Ishikawa (cell line): ENCODE measurements at regions not wholly inside any gene's neighbourhood (a gene's known extent, or its start where the extent isn't known, plus 50 kb on each side); places are given as distances from the start of the nearest gene placed in this dataset.

ENCODE experiments used
- CREB1 ChIP-seq: IDR thresholded peaks from 2 replicates; pipeline ENCODE4 v1.6.1; 2012; ENCODE audit warnings: low read depth
- EP300 ChIP-seq: IDR thresholded peaks from 2 replicates; pipeline ENCODE4 v1.6.1; 2012; ENCODE audit warnings: borderline replicate concordance
- FOXM1 ChIP-seq: IDR thresholded peaks from 2 replicates; pipeline ENCODE4 v1.6.1; 2012; ENCODE audit warnings: low read depth, borderline replicate concordance
- RAD21 ChIP-seq: IDR thresholded peaks from 2 replicates; pipeline ENCODE4 v1.6.1; 2012; ENCODE audit warnings: low read depth
- USF1 ChIP-seq: IDR thresholded peaks from 2 replicates; pipeline ENCODE4 v1.6.1; 2012

DNA sequence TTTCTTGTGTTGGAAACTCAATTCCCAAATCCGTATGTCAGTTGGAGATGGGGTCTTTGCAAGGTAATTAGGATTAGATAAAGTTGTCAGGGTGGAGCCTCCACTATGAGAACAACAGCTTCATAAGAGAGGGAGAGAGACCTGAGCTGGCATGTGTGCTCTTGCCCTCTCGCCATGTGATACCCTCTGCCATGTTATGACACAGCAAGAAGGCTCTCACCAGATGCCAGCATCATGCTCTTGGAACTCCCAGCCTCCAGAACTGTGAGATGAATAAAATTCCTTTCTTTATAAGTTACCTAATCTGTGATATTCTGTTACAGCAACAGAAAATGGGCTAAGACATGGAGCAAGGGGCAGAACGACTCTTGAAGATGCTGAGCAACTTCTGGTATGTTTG is 201.9 kb upstream of the BOD1L1 start:
- TF ChIP-seq RAD21 = no peak
- no peak for TF ChIP-seq EP300
- no peak for TF ChIP-seq USF1
- TF ChIP-seq CREB1 = no peak
- TF ChIP-seq FOXM1 = no peak
